GM12878 (cell line): ENCODE measurements at regions not wholly inside any gene's neighbourhood (a gene's known extent, or its start where the extent isn't known, plus 50 kb on each side); places are given as distances from the start of the nearest gene placed in this dataset.

ENCODE experiments used
- ATAC-seq: fragments of 200-7000 bp; cut with Tn5 transposase; 3 replicates; pipeline ENCODE4 v1.9.1; 2020; ENCODE audit warnings: mild to moderate bottlenecking, moderate library complexity
- BruUV-seq: library from RNA; stranded (reverse); fragments of 400-500 nt; replicated peaks from 2 replicates; lab custom pipeline; 2021; lab: Mats Ljungman, UMichigan
- CTCF ChIA-PET: fragments of 300-600 bp; sonication (Branson Sonifier 250); formaldehyde crosslinking; extraction: SDS; loops from one replicate; lab custom pipeline; 2021; ENCODE audit warnings: inconsistent platforms; lab: Yijun Ruan, JAX
- POLR2A ChIA-PET: fragments of 350-600 bp; formaldehyde crosslinking; extraction: SDS; loops from one replicate; lab custom pipeline; 2021; ENCODE audit warnings: inconsistent platforms; lab: Charles Lee
- RAD21 ChIA-PET: fragments of 300-600 bp; sonication (Branson Sonifier 250); formaldehyde crosslinking; loops from one replicate; lab custom pipeline; 2023; ENCODE audit warnings: antibody characterized with exemption; ENCODE audit not compliant: unreplicated experiment; lab: Charles Lee
- SMC1A ChIA-PET: fragments of 300-600 bp; sonication (Branson Sonifier 250); formaldehyde crosslinking; loops from one replicate; lab custom pipeline; 2023; ENCODE audit not compliant: unreplicated experiment, uncharacterized antibody; lab: Charles Lee
- DNase-seq: peaks from one replicate; pipeline ENCODE4 v3.0.0-alpha.2; 2011; ENCODE audit warnings: low read depth, low spot score
- FAIRE-seq: peaks from 3 replicates; lab custom pipeline; 2011; peaks lifted over from hg19 to GRCh38; lab: Jason Lieb, UNC
- H2AFZ ChIP-seq: 2 replicates; pipeline ENCODE4 v1.6.0; 2011; ENCODE audit warnings: low read depth, low read length, control low read depth; ENCODE audit not compliant: control insufficient read depth
- H3K27ac ChIP-seq: 2 replicates; pipeline ENCODE4 v1.5.1; 2011; ENCODE audit warnings: control low read depth; ENCODE audit not compliant: control insufficient read depth, insufficient read depth
- H3K27me3 ChIP-seq, 2 experiments: replicated peaks in 1 of 2; 2 replicates each; pipeline versions ENCODE4 v1.6.0 to v1.6.1; 2011; ENCODE audit warnings: low read length in 1 of 2; ENCODE audit not compliant: control insufficient read depth in 2 of 2, insufficient read depth in 2 of 2
- H3K36me3 ChIP-seq, 2 experiments: 2 replicates each; pipeline ENCODE4 v1.5.1; 2011; ENCODE audit warnings: low read length in 1 of 2; ENCODE audit not compliant: control insufficient read depth in 2 of 2, insufficient read depth in 2 of 2
- H3K4me1 ChIP-seq: 2 replicates; pipeline ENCODE4 v1.6.1; 2011; ENCODE audit warnings: mild to moderate bottlenecking, low read length, moderate library complexity, mixed read lengths; ENCODE audit not compliant: control insufficient read depth, insufficient read depth
- H3K4me2 ChIP-seq: 2 replicates; pipeline ENCODE4 v1.6.0; 2011; ENCODE audit warnings: control low read depth; ENCODE audit not compliant: control insufficient read depth, insufficient read depth
- H3K4me3 ChIP-seq: fragments of 200-600 bp; sonication (generic); 2 replicates; pipeline ENCODE4 v1.5.1; 2016
- H3K79me2 ChIP-seq: 2 replicates; pipeline ENCODE4 v1.6.0; 2011; ENCODE audit warnings: low read length; ENCODE audit not compliant: control insufficient read depth, insufficient read depth
- H3K9ac ChIP-seq: 2 replicates; pipeline ENCODE4 v1.8.0; 2011; ENCODE audit warnings: low read length, control low read depth, mixed read lengths; ENCODE audit not compliant: control insufficient read depth, insufficient read depth
- H3K9me3 ChIP-seq: replicated peaks from 3 replicates; pipeline ENCODE4 v1.5.1; 2011; ENCODE audit warnings: mild to moderate bottlenecking, low read length; ENCODE audit not compliant: control insufficient read depth, insufficient read depth
- H4K20me1 ChIP-seq: 2 replicates; pipeline ENCODE4 v1.6.0; 2011; ENCODE audit not compliant: control insufficient read depth, insufficient read depth
- DPF2 ChIP-seq: fragments of 450-650 bp; IDR thresholded peaks from 2 replicates; pipeline ENCODE4 v1.6.1; 2017; ENCODE audit warnings: mild to moderate bottlenecking
- EGR1 ChIP-seq, 2 experiments: IDR thresholded peaks; 1 replicate in 1 of 2; 2 replicates in 1 of 2; pipeline ENCODE4 v1.6.1; 2011 to 2012; ENCODE audit warnings: low read depth in 2 of 2, low read length in 2 of 2, borderline replicate concordance in 1 of 2, mild to moderate bottlenecking in 1 of 2, moderate library complexity in 1 of 2
- EZH2 ChIP-seq: IDR thresholded peaks from 2 replicates; pipeline ENCODE4 v1.6.1; 2012; ENCODE audit warnings: low read depth, mild to moderate bottlenecking, control low read depth, inconsistent platforms, low read length, borderline replicate concordance; ENCODE audit not compliant: control insufficient read depth
- IRF4 ChIP-seq: IDR thresholded peaks from 2 replicates; pipeline ENCODE4 v1.6.1; 2011; ENCODE audit warnings: low read depth, low read length
- MXI1 ChIP-seq: fragments of 150-350 bp; IDR thresholded peaks from 2 replicates; pipeline ENCODE4 v1.6.1; 2011; ENCODE audit warnings: low read depth, mild to moderate bottlenecking, inconsistent platforms, low read length, improper control_type of control experiment
- MYC ChIP-seq: IDR thresholded peaks from 2 replicates; pipeline ENCODE4 v1.6.1; 2011; ENCODE audit warnings: mild to moderate bottlenecking, low read length, moderate library complexity, inconsistent platforms; ENCODE audit not compliant: insufficient read depth, insufficient replicate concordance, insufficient read length, severe bottlenecking
- NFYA ChIP-seq: IDR thresholded peaks from 2 replicates; pipeline ENCODE4 v1.6.1; 2011; ENCODE audit warnings: low read depth, mild to moderate bottlenecking, low read length, improper control_type of control experiment, borderline replicate concordance
- NR2F1 ChIP-seq: fragments of 450-650 bp; conservative IDR thresholded peaks from 2 replicates; pipeline ENCODE4 v1.6.1; 2017; ENCODE audit warnings: mild to moderate bottlenecking
- PAX5 ChIP-seq: IDR thresholded peaks from 2 replicates; pipeline ENCODE4 v1.6.1; 2011; ENCODE audit warnings: low read depth, low read length, borderline replicate concordance
- SMARCA5 ChIP-seq: fragments of 450-650 bp; IDR thresholded peaks from 2 replicates; pipeline ENCODE4 v1.6.1; 2017; ENCODE audit warnings: mild to moderate bottlenecking
- SUZ12 ChIP-seq: fragments of 200-600 bp; sonication (generic); IDR thresholded peaks from one replicate; pipeline ENCODE4 v1.6.1; 2018; ENCODE audit warnings: antibody characterized with exemption, mild to moderate bottlenecking; ENCODE audit not compliant: unreplicated experiment
- ZNF592 ChIP-seq: fragments of 450-650 bp; IDR thresholded peaks from 2 replicates; pipeline ENCODE4 v1.6.1; 2017; ENCODE audit warnings: mild to moderate bottlenecking, moderate library complexity
- WGBS: methylation state at CpG from one replicate; pipeline ENCODE4 v1.1.6; 2016; ENCODE audit warnings: low lambda C conversion rate; ENCODE audit not compliant: insufficient replicate concordance, insufficient coverage; ENCODE audit errors: missing lambda C conversion rate; 5-methylcytosine and 5-hydroxymethylcytosine counted together
- in situ Hi-C: fragments of 300-500 bp; cut with MboI; formaldehyde crosslinking; loops from 9 replicates; pipeline ENCODE4 v1.14.3; 2018; ENCODE audit warnings: mixed read lengths
- intact Hi-C: fragments of 100-400 bp; cut with micrococcal nuclease; formaldehyde crosslinking; loops from one replicate; pipeline ENCODE4 v1.14.2; 2022; ENCODE audit not compliant: unreplicated experiment

- DNase-seq, result no peak
- Histone ChIP-seq H3K4me3 (no peak overlapping the region), H3K27ac (no peak overlapping the region), H3K9ac (no peak overlapping the region), H3K9me3 (no peaks in the 10 kb centered on the region), H3K4me1 (no peaks in the 10 kb centered on the region), H3K4me2 (no peak overlapping the region), H3K79me2 (no peaks in the 10 kb centered on the region), H3K36me3 (no peaks in the 10 kb centered on the region), H4K20me1 (no peaks in the 10 kb centered on the region), H2AFZ (no peak overlapping the region), H3K27me3 (peaks cover 6% of the 10 kb centered on the region in 2 experiments; a peak in 3 of 4 replicates)
- 39% methylated on average over 13 of the region's 13 CpGs for WGBS
- no TSS peak for BruUV-seq
- intact Hi-C loops (no loop called here), in situ Hi-C loops (no loop called here)
- POLR2A ChIA-PET, result no interaction called here
- RAD21 ChIA-PET, result no interaction called here
- ATAC-seq, result no peak
- FAIRE-seq, result no peak
- SMC1A ChIA-PET, result no interaction called here
- CTCF ChIA-PET, result interaction anchor here (1.8 kb wide), 1 partner anchor 13 kb away, joined by 4 read pairs; no protein-coding TSS in a partner anchor
- no peak for TF ChIP-seq EZH2
- no peak for TF ChIP-seq MXI1
Observed at GRCh38 chr15:69530991-69531664, 78.5 kb downstream of the RPLP1 start.

GRCh38 chr15:69531665-69532027, 79.0 kb downstream of the RPLP1 start:
- no peaks in the 10 kb centered on the region for H4K20me1 ChIP-seq
- H3K9ac ChIP-seq, result no peak overlapping the region
- no peak overlapping the region for H3K4me3 ChIP-seq
- H3K27ac ChIP-seq, result no peak overlapping the region
- in situ Hi-C loops (no loop called here), intact Hi-C loops (no loop called here)
- H3K36me3 ChIP-seq, result no peaks in the 10 kb centered on the region
- RAD21 ChIA-PET, result no interaction called here
- CTCF ChIA-PET, result no interaction called here
- POLR2A ChIA-PET, result no interaction called here
- no peaks in the 10 kb centered on the region for H3K79me2 ChIP-seq
- no TSS peak for BruUV-seq
- ATAC-seq (no peak), DNase-seq (no peak), FAIRE-seq (no peak)
- H2AFZ ChIP-seq, result no peak overlapping the region
- H3K4me2 ChIP-seq, result no peak overlapping the region
- no peaks in the 10 kb centered on the region for H3K9me3 ChIP-seq
- 13% methylated on average over 6 of the region's 6 CpGs for WGBS
- no peaks in the 10 kb centered on the region for H3K4me1 ChIP-seq
- H3K27me3 ChIP-seq, result peaks cover 6% of the 10 kb centered on the region in 2 experiments; a peak in 3 of 4 replicates
- SMC1A ChIA-PET, result no interaction called here
- TF ChIP-seq IRF4 (no peak), SMARCA5 (no peak), EGR1 (IDR thresholded peaks at IDR 0.05; ENCODE audit: borderline replicate concordance in 1 of 2, low read depth in 2 of 2, low read length in 2 of 2) (no peak), MYC (no peak), PAX5 (no peak), SUZ12 (no peak), ZNF592 (no peak), DPF2 (no peak), NR2F1 (no peak), NFYA (no peak)
